ENCODE measurements at regions not wholly inside any gene's neighbourhood (a gene's known extent, or its start where the extent isn't known, plus 50 kb on each side); places are given as distances from the start of the nearest gene placed in this dataset.

DNA sequence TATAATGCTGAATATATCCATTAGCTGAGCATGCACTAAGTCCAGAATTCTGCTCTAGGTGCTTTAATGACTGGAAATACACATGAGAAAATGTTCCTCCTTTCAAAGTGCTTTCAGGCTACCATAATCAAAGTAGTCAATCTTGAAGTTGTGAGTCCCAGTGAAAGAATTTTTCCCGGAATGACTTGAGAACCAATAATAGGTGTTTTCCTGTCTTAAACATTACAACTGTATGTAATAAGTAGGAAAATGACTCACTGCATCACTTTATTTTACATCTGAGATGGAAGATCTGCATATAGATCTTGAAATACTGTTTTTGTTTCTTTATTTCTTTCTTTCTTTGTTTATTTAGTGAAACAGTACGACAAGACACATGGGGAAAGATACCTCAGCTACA lies 437.4 kb upstream of the JAG1 start:
- no peak for DNase-seq (ENCODE audit: low spot score)
- Mint-ChIP-seq H3K27ac (ENCODE audit: unreplicated experiment) (no peak overlapping the region), H3K36me3 (ENCODE audit: low read depth) (no peaks in the 10 kb centered on the region)

GRCh38 chr20:11112832-11113231 lies 439.0 kb upstream of the JAG1 start:
- no peak for DNase-seq (ENCODE audit: low spot score)
- Mint-ChIP-seq H3K27me3 (ENCODE audit: low read depth) (no peaks in the 10 kb centered on the region), H3K27ac (ENCODE audit: unreplicated experiment) (no peak overlapping the region), H3K9me3 (ENCODE audit: low read depth) (peaks cover 4% of the 10 kb centered on the region), H3K36me3 (ENCODE audit: low read depth) (no peaks in the 10 kb centered on the region), H3K4me1 (ENCODE audit: low read depth) (peaks cover 33% of the 10 kb centered on the region), H3K4me3 (ENCODE audit: unreplicated experiment) (no peak overlapping the region)
- no peak for TF ChIP-seq CTCF (IDR thresholded peaks at IDR 0.05)

More for the DNA sequence above, 437.4 kb upstream of the JAG1 start:
- no peaks in the 10 kb centered on the region for H3K27me3 Mint-ChIP-seq (ENCODE audit: low read depth)
- no peak overlapping the region for H3K4me3 Mint-ChIP-seq (ENCODE audit: unreplicated experiment)
- peaks cover 28% of the 10 kb centered on the region for H3K4me1 Mint-ChIP-seq (ENCODE audit: low read depth)
- no peak for TF ChIP-seq CTCF (IDR thresholded peaks at IDR 0.05)
- H3K9me3 Mint-ChIP-seq (ENCODE audit: low read depth) = no peaks in the 10 kb centered on the region

DNA sequence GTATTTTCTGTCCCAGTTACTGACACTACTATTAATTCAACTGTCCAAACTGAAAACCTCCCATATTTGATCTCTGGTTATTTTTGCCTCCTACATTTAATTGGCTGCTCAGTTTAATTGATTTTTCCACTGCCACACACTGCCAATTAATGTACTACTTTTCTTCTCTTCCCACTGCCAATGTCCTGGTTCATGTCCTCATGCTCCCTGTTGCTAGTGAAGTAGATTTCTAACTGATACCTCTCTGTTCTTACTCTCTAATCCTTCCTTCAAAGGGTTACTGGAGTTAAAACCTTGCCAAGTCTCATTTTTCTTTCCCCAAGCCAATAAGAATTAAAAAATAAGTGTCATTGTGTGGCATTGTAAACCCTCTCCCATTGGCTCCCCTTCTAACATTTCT lies 440.6 kb upstream of the JAG1 start:
- DNase-seq (ENCODE audit: low spot score) = no peak
- no peak overlapping the region for H3K27ac Mint-ChIP-seq (ENCODE audit: unreplicated experiment)
- no peaks in the 10 kb centered on the region for H3K36me3 Mint-ChIP-seq (ENCODE audit: low read depth)
- peaks cover 4% of the 10 kb centered on the region for H3K9me3 Mint-ChIP-seq (ENCODE audit: low read depth)
- TF ChIP-seq CTCF (IDR thresholded peaks at IDR 0.05) = no peak
- no peak overlapping the region for H3K4me3 Mint-ChIP-seq (ENCODE audit: unreplicated experiment)
- no peaks in the 10 kb centered on the region for H3K27me3 Mint-ChIP-seq (ENCODE audit: low read depth)
- H3K4me1 Mint-ChIP-seq (ENCODE audit: low read depth) = peaks cover 38% of the 10 kb centered on the region

DNA sequence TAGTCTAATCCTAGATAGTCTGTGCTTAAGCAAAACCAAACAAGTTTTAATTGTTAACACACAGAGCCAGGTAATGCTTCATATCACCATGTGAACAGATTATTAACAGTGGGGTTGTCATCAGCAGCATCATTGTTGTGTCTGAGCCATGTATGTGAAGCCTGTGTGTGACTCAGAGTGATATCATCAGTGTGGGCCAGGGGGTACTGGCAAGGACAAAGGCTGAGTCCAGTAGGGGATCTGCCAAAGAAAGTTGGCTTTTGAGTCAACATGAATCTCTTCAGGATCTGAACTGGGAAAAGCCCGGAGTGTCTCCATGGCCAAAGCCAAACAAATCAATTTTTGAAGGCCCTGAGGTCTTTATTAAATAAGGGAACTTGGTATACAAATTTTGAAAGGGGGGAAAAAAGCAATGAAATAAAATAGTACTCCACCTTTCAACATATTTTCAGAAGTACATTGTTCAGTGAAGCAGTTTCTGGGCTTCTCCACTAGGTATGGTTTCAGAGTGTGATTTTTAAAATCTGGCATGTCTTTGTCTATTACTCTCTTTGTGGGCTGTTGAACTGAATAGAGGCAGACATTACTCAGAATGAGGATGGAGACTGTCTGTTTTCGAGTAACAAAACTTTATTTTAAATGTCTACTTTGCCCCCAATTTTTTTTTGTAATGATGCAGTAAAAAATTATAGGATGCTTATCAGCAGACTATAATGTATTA lies 444.2 kb upstream of the JAG1 start:
- Mint-ChIP-seq H3K27ac (ENCODE audit: unreplicated experiment) (peak overlapping the region; percentile 41), H3K4me1 (ENCODE audit: low read depth) (peaks cover 24% of the 10 kb centered on the region), H3K9me3 (ENCODE audit: low read depth) (peaks cover 4% of the 10 kb centered on the region), H3K36me3 (ENCODE audit: low read depth) (no peaks in the 10 kb centered on the region), H3K27me3 (ENCODE audit: low read depth) (no peaks in the 10 kb centered on the region), H3K4me3 (ENCODE audit: unreplicated experiment) (no peak overlapping the region)
- no peak for DNase-seq (ENCODE audit: low spot score)
- TF ChIP-seq CTCF (IDR thresholded peaks at IDR 0.05) = no peak

- H3K9me3 Mint-ChIP-seq (ENCODE audit: low read depth) = peaks cover 4% of the 10 kb centered on the region
- H3K4me1 Mint-ChIP-seq (ENCODE audit: low read depth) = peaks cover 24% of the 10 kb centered on the region
- H3K36me3 Mint-ChIP-seq (ENCODE audit: low read depth) = no peaks in the 10 kb centered on the region
- no peak for DNase-seq (ENCODE audit: low spot score)
- no peak for TF ChIP-seq CTCF (IDR thresholded peaks at IDR 0.05)
- no peak overlapping the region for H3K27ac Mint-ChIP-seq (ENCODE audit: unreplicated experiment)
- H3K27me3 Mint-ChIP-seq (ENCODE audit: low read depth) = no peaks in the 10 kb centered on the region
- H3K4me3 Mint-ChIP-seq (ENCODE audit: unreplicated experiment) = no peak overlapping the region
Observed at GRCh38 chr20:11118802-11119380, 445.1 kb upstream of the JAG1 start.
